DND-41 (cell line): ENCODE measurements at regions not wholly inside any gene's neighbourhood (a gene's known extent, or its start where the extent isn't known, plus 50 kb on each side); places are given as distances from the start of the nearest gene placed in this dataset.

Experiments used
- ATAC-seq: fragments of 200-7000 bp; cut with Tn5 transposase; 3 replicates; pipeline ENCODE4 v1.9.1; 2021; ENCODE audit warnings: low read depth; ENCODE audit not compliant: insufficient read depth
- DNase-seq: peaks from one replicate; pipeline ENCODE4 v3.0.0-alpha.2; 2020
- H2AFZ ChIP-seq: 2 replicates; pipeline ENCODE4 v1.6.0; 2012; ENCODE audit warnings: low read depth, low read length
- H3K27ac ChIP-seq: 2 replicates; pipeline ENCODE4 v1.5.1; 2012; ENCODE audit warnings: low read length, inconsistent platforms
- H3K27me3 ChIP-seq: fragments of 200-600 bp; sonication (generic); 2 replicates; pipeline ENCODE4 v1.6.0; 2012; ENCODE audit warnings: low read length, mild to moderate bottlenecking, inconsistent platforms; ENCODE audit not compliant: insufficient read depth, poor library complexity
- H3K36me3 ChIP-seq: 2 replicates; pipeline ENCODE4 v1.5.1; 2012; ENCODE audit warnings: low read length, inconsistent platforms; ENCODE audit not compliant: insufficient read depth
- H3K4me1 ChIP-seq: 2 replicates; pipeline ENCODE4 v1.5.1; 2012; ENCODE audit warnings: mild to moderate bottlenecking, low read length; ENCODE audit not compliant: insufficient read depth
- H3K4me2 ChIP-seq: 2 replicates; pipeline ENCODE4 v1.6.0; 2012; ENCODE audit warnings: mild to moderate bottlenecking, moderate library complexity, low read length, inconsistent platforms; ENCODE audit not compliant: insufficient read depth
- H3K4me3 ChIP-seq, 2 experiments: fragments of 200-600 bp in 1 of 2; shearing (Covaris generic) in 1 of 2; 2 replicates each; pipeline ENCODE4 v1.5.1; 2012 to 2016; ENCODE audit warnings: inconsistent platforms in 2 of 2, low read length in 2 of 2, mild to moderate bottlenecking in 2 of 2, low read depth in 1 of 2, moderate library complexity in 1 of 2
- H3K79me2 ChIP-seq: 2 replicates; pipeline ENCODE4 v1.6.0; 2012; ENCODE audit warnings: low read length, inconsistent platforms; ENCODE audit not compliant: insufficient read depth
- H3K9ac ChIP-seq: 2 replicates; pipeline ENCODE4 v1.6.0; 2012; ENCODE audit warnings: low read depth, mild to moderate bottlenecking, inconsistent platforms, low read length, moderate library complexity
- H3K9me3 ChIP-seq: 2 replicates; pipeline ENCODE4 v1.5.1; 2012; ENCODE audit warnings: low read length, moderate library complexity, mild to moderate bottlenecking, inconsistent platforms; ENCODE audit not compliant: insufficient read depth, severe bottlenecking
- H4K20me1 ChIP-seq: 2 replicates; pipeline ENCODE4 v1.6.0; 2012; ENCODE audit warnings: low read length; ENCODE audit not compliant: insufficient read depth
- CTCF ChIP-seq: IDR thresholded peaks from 2 replicates; pipeline ENCODE4 v1.5.1; 2012; ENCODE audit warnings: borderline replicate concordance, low read length, moderate library complexity, mild to moderate bottlenecking; ENCODE audit not compliant: poor library complexity, severe bottlenecking; ENCODE audit errors: extremely low read depth
- EZH2 ChIP-seq: IDR thresholded peaks from 3 replicates; pipeline ENCODE4 v1.6.1; 2012; ENCODE audit warnings: borderline replicate concordance, low read depth, mild to moderate bottlenecking, moderate library complexity, low read length, inconsistent platforms; ENCODE audit not compliant: severe bottlenecking

GRCh38 chr11:115871161-115871760, 367.0 kb upstream of the CADM1 start:
- Histone ChIP-seq H3K9me3 (no peaks in the 10 kb centered on the region), H3K4me3 (no peak overlapping the region), H3K9ac (no peak overlapping the region), H3K36me3 (no peaks in the 10 kb centered on the region), H3K27ac (no peak overlapping the region), H3K4me2 (no peak overlapping the region), H3K4me1 (no peaks in the 10 kb centered on the region), H3K79me2 (no peaks in the 10 kb centered on the region), H3K27me3 (peaks cover 7% of the 10 kb centered on the region), H2AFZ (no peak overlapping the region), H4K20me1 (no peaks in the 10 kb centered on the region)
- TF ChIP-seq CTCF (no peak), EZH2 (no peak)
- DNase-seq (no peak), ATAC-seq (no peak)

DNA sequence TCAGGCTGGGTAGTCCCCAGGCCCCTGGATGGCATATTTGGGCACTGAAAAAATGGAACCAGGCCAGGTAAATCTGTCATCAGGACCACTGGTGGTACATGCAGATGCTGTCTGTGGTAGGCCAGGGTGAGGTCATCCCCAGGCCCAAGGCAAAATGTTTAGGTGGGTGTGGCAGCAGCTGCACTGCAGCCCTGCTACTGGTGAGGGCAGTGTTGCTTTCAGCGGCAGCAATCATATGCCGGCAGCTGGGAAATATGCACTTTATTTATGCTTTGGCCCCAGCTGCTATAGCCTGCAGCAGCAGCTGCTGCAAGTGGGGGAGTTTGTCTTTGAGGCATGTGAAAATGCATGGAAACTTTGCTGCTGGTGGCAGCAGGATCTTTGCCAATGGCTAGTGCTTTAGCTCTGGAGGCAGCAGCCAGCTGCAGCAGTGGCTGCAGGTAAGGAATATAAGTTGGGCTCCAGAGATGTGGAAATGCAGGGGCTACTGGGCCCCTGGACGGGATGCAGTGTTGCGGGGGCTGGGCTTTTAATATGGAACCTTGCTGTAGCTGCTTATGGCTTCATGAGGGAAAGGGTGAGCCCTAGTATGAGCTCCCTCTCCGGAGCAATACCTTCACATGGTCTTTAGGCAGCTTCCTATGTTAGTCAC, 365.7 kb upstream of the CADM1 start:
- Histone ChIP-seq H3K4me2 (no peak overlapping the region), H3K9ac (no peak overlapping the region), H4K20me1 (no peaks in the 10 kb centered on the region), H3K79me2 (no peaks in the 10 kb centered on the region), H3K4me1 (no peaks in the 10 kb centered on the region), H3K36me3 (no peaks in the 10 kb centered on the region), H3K27ac (no peak overlapping the region), H3K27me3 (peaks cover 7% of the 10 kb centered on the region), H3K9me3 (no peaks in the 10 kb centered on the region), H3K4me3 (no peak overlapping the region), H2AFZ (no peak overlapping the region)
- ATAC-seq (no peak), DNase-seq (no peak)
- peak; percentile 44 for TF ChIP-seq CTCF
- TF ChIP-seq EZH2, result no peak

DNA sequence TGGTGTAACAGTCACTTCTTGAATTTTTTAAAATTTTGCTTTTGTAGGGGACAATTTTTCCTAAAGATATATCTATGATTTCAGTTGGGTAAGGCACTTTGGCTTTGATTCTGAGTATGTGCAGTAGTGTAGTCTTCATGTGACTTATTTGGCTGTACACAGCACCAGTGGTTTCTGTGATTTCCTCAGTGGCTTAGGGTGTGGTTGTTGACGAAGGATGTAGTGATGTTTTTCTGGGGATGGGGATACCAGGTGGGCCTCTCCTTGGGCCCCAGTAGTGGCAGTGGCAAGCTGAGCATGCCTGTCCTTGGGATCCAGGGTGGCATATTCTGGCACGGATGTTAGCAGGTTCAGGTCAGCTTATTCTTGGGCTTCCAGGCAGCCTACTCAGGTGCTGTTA, 364.9 kb upstream of the CADM1 start:
- TF ChIP-seq CTCF, result no peak
- no peak for TF ChIP-seq EZH2
- no peaks in the 10 kb centered on the region for H3K4me1 ChIP-seq

GRCh38 chr11:115860246-115860645, 356.0 kb upstream of the CADM1 start:
- peaks cover 3% of the 10 kb centered on the region for H3K9me3 ChIP-seq
- H3K79me2 ChIP-seq, result no peaks in the 10 kb centered on the region
- no peak overlapping the region for H3K4me2 ChIP-seq
- no peak overlapping the region for H3K4me3 ChIP-seq
- no peak overlapping the region for H2AFZ ChIP-seq
- H3K4me1 ChIP-seq, result no peaks in the 10 kb centered on the region
- no peak overlapping the region for H3K27ac ChIP-seq
- H4K20me1 ChIP-seq, result no peaks in the 10 kb centered on the region
- no peaks in the 10 kb centered on the region for H3K36me3 ChIP-seq
- H3K9ac ChIP-seq, result no peak overlapping the region
- ATAC-seq (no peak), DNase-seq (no peak)
- TF ChIP-seq CTCF (no peak), EZH2 (no peak)
- H3K27me3 ChIP-seq, result no peaks in the 10 kb centered on the region

More for the DNA sequence above, 364.9 kb upstream of the CADM1 start:
- no peak overlapping the region for H2AFZ ChIP-seq
- no peaks in the 10 kb centered on the region for H3K79me2 ChIP-seq
- H3K4me3 ChIP-seq, result no peak overlapping the region
- ATAC-seq (no peak), DNase-seq (no peak)
- H3K9me3 ChIP-seq, result no peaks in the 10 kb centered on the region
- H3K27me3 ChIP-seq, result peaks cover 7% of the 10 kb centered on the region
- H3K36me3 ChIP-seq, result no peaks in the 10 kb centered on the region
- H3K27ac ChIP-seq, result no peak overlapping the region
- no peak overlapping the region for H3K9ac ChIP-seq
- H3K4me2 ChIP-seq, result no peak overlapping the region
- no peaks in the 10 kb centered on the region for H4K20me1 ChIP-seq
